ENCODE measurements at regions not wholly inside any gene's neighbourhood (a gene's known extent, or its start where the extent isn't known, plus 50 kb on each side); places are given as distances from the start of the nearest gene placed in this dataset.

DNA sequence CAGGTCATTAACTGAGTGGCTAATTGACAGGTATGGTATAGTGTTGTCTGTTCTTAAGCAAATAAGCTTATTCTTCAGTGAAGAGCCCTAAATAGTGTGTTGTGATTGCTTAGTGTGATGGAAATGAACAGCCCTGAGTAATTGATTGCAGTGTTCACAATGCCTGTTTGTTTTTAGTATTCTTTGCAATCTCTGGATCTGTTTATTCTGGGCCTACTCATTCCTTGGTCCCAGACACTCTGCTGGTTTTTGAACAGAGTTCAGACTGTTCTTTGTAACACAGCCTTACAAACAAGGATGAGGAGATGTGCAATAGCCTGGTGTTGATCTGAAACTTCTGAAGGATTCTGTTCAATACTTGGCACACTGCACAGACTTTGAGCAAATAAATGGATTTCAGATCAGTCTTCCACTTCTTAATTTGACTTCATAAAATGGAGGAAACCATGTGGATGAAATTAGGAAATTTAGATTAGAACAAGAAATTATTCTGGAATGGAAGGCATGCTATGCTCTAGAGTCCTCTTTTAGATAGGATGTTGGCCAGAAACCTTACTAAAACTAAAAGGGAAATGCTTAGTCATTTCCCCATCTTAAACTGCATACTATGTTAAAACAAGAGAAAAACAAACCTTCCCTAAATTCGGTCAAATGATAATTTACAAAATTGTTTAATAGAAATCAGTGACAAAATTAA lies 444.2 kb upstream of the SEMA3D start:
- DNase-seq (ENCODE audit: low spot score in 2 of 2): no peak
- no peak overlapping the region for H3K4me3 ChIP-seq (ENCODE audit: low read depth, poor library complexity, severe bottlenecking)
- intact Hi-C loops (cut with DNase I; ENCODE audit: low total_unique reads): no loop called here
- no peak for TF ChIP-seq POLR2A (IDR thresholded peaks at IDR 0.05)
- no peak for TF ChIP-seq CTCF (IDR thresholded peaks at IDR 0.05)
- 65% methylated on average over 1 of the region's 1 CpG for WGBS, 2 donors

GRCh38 chr7:85627791-85628586 lies 441.1 kb upstream of the SEMA3D start:
- no peak for TF ChIP-seq POLR2A (IDR thresholded peaks at IDR 0.05)
- TF ChIP-seq CTCF (IDR thresholded peaks at IDR 0.05): no peak
- DNase-seq (ENCODE audit: low spot score in 2 of 2): no peak
- intact Hi-C loops (cut with DNase I; ENCODE audit: low total_unique reads): no loop called here
- no peak overlapping the region for H3K4me3 ChIP-seq (ENCODE audit: low read depth, poor library complexity, severe bottlenecking)
- 80 to 87% methylated on average over 5 of the region's 5 CpGs for WGBS, 2 donors

DNA sequence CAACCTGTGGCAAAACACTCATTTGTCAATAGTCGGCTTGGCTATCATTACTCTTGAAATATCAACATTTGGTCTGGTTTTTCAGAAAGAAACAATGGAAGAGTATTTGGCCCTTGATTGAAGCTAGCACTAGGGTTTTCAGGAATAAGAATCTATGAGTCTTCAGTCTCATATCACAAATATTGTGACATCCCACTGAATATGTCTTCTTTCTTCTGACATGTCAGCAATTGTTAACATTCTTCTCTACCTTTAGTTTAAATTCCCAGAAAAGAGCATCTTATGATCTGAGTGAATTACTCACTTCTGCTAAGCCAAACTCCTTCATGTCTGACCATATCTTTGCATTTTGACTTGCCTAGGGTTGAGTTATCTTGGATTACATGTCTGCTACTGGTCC lies 435.2 kb upstream of the SEMA3D start:
- no peak overlapping the region for H3K4me3 ChIP-seq (ENCODE audit: low read depth, poor library complexity, severe bottlenecking)
- DNase-seq (ENCODE audit: low spot score in 2 of 2): no peak
- WGBS, 2 donors: 91 to 100% methylated on average over 1 of the region's 1 CpG
- TF ChIP-seq CTCF (IDR thresholded peaks at IDR 0.05) (no peak), POLR2A (IDR thresholded peaks at IDR 0.05) (no peak)
- intact Hi-C loops (cut with DNase I; ENCODE audit: low total_unique reads): no loop called here

- H3K4me3 ChIP-seq (ENCODE audit: low read depth, poor library complexity, severe bottlenecking): no peak overlapping the region
- 49 to 61% methylated on average over 3 of the region's 3 CpGs for WGBS, 2 donors
- DNase-seq (ENCODE audit: low spot score in 2 of 2): no peak
- TF ChIP-seq POLR2A (IDR thresholded peaks at IDR 0.05): no peak
- TF ChIP-seq CTCF (IDR thresholded peaks at IDR 0.05): no peak
- intact Hi-C loops (cut with DNase I; ENCODE audit: low total_unique reads): no loop called here
Measured at GRCh38 chr7:85620936-85621685, 434.3 kb upstream of the SEMA3D start.

GRCh38 chr7:85619236-85619635 lies 432.4 kb upstream of the SEMA3D start:
- TF ChIP-seq POLR2A (IDR thresholded peaks at IDR 0.05): no peak
- no peak for TF ChIP-seq CTCF (IDR thresholded peaks at IDR 0.05)
- WGBS, 2 donors: 67 to 90% methylated on average over 1 of the region's 1 CpG
- DNase-seq (ENCODE audit: low spot score in 2 of 2): no peak
- H3K4me3 ChIP-seq (ENCODE audit: low read depth, poor library complexity, severe bottlenecking): no peak overlapping the region
- intact Hi-C loops (cut with DNase I; ENCODE audit: low total_unique reads): no loop called here

Measured in lower leg skin (tissue), 4 donors.